HepG2 (cell line): ENCODE measurements at regions not wholly inside any gene's neighbourhood (a gene's known extent, or its start where the extent isn't known, plus 50 kb on each side); places are given as distances from the start of the nearest gene placed in this dataset.

Source experiments
- CHD4 ChIP-seq: fragments of 200-600 bp; sonication (generic); IDR thresholded peaks from 2 replicates; pipeline ENCODE4 v1.7.0; 2017; ENCODE audit warnings: mild to moderate bottlenecking, low read length, borderline replicate concordance
- CREB1 ChIP-seq, 2 experiments: fragments of 450-650 bp in 1 of 2; IDR thresholded peaks; 2 replicates each; pipeline ENCODE4 v1.6.1; 2016 to 2017; ENCODE audit warnings: control low read depth in 1 of 2, mild to moderate bottlenecking in 1 of 2, missing compliant biosample characterization in 1 of 2, missing genetic modification characterization in 1 of 2
- MTF1 ChIP-seq: sonication (generic); formaldehyde crosslinking; IDR thresholded peaks from 2 replicates; pipeline ENCODE4 v1.5.0; 2020; ENCODE audit warnings: missing genetic modification reagents
- NFE2L2 ChIP-seq: fragments of 150-350 bp; IDR thresholded peaks from 2 replicates; pipeline ENCODE4 v1.6.1; 2014; ENCODE audit warnings: low read length
- SETDB1 ChIP-seq: sonication (generic); formaldehyde crosslinking; IDR thresholded peaks from 2 replicates; pipeline ENCODE4 v1.5.1; 2020; ENCODE audit warnings: missing genetic modification reagents, mild to moderate bottlenecking, borderline replicate concordance
- SMARCE1 ChIP-seq: fragments of 450-650 bp; IDR thresholded peaks from 2 replicates; pipeline ENCODE4 v1.6.1; 2017; ENCODE audit warnings: borderline replicate concordance
- SP140L ChIP-seq: sonication (generic); formaldehyde crosslinking; IDR thresholded peaks from 2 replicates; pipeline ENCODE4 v1.4.0; 2020; ENCODE audit warnings: missing genetic modification reagents, borderline replicate concordance
- TCF7L2 ChIP-seq: IDR thresholded peaks from 2 replicates; pipeline ENCODE4 v1.6.1; 2011; ENCODE audit warnings: mild to moderate bottlenecking, low read depth, low read length, moderate library complexity
- ZBTB3 ChIP-seq: sonication (generic); formaldehyde crosslinking; IDR thresholded peaks from 2 replicates; pipeline ENCODE4 v1.4.0; 2020; ENCODE audit warnings: low read depth, mild to moderate bottlenecking, moderate library complexity, missing genetic modification reagents, borderline replicate concordance
- ZMYM2 ChIP-seq: sonication (generic); formaldehyde crosslinking; IDR thresholded peaks from 2 replicates; pipeline ENCODE4 v1.8.0; 2022; ENCODE audit warnings: mild to moderate bottlenecking, missing genetic modification reagents
- ZNF746 ChIP-seq: sonication (generic); formaldehyde crosslinking; IDR thresholded peaks from 2 replicates; pipeline ENCODE4 v1.8.0; 2022; ENCODE audit warnings: mild to moderate bottlenecking, missing genetic modification reagents
- TF ChIP-seq, protein P1 (sequence below): sonication (generic); formaldehyde crosslinking; IDR thresholded peaks from 2 replicates; pipeline ENCODE4 v1.8.0; 2022; ENCODE audit warnings: mild to moderate bottlenecking, missing genetic modification reagents; ENCODE audit not compliant: insufficient replicate concordance

DNA sequence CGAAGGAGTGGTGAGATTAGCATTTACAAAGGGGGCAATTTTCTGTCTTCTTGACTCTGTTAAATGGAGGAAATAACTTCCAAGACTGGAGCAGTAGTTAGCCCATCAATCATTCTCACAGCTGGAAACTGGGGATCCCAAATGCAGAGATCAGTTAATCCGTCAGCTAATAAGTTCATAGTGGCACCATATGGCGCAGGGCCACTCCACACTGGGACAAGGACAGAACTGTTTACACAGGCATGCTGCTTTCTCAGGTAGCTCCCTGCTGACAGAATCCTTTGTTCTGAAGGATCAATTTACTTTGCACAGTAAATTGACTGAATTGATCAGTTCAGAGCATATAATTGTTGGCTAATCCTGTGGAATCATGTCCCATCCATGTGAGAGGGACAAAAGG, 395.7 kb downstream of the TMEM161B start:
- TF ChIP-seq SP140L (no peak), SMARCE1 (no peak), ZNF746 (CRISPR knock-in tag) (no peak), ZMYM2 (CRISPR knock-in tag) (no peak), SETDB1 (CRISPR knock-in tag) (no peak), TCF7L2 (no peak), NFE2L2 (no peak), MTF1 (CRISPR knock-in tag) (no peak), CHD4 (no peak), ZBTB3 (CRISPR knock-in tag) (no peak), CREB1 (IDR thresholded peaks at IDR 0.05) (no peak), CREB1 (CRISPR knock-in tag; IDR thresholded peaks at IDR 0.05) (no peak)
- TF ChIP-seq, protein P1, sequence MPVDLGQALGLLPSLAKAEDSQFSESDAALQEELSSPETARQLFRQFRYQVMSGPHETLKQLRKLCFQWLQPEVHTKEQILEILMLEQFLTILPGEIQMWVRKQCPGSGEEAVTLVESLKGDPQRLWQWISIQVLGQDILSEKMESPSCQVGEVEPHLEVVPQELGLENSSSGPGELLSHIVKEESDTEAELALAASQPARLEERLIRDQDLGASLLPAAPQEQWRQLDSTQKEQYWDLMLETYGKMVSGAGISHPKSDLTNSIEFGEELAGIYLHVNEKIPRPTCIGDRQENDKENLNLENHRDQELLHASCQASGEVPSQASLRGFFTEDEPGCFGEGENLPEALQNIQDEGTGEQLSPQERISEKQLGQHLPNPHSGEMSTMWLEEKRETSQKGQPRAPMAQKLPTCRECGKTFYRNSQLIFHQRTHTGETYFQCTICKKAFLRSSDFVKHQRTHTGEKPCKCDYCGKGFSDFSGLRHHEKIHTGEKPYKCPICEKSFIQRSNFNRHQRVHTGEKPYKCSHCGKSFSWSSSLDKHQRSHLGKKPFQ: no peak
